ENCODE measurements at regions not wholly inside any gene's neighbourhood (a gene's known extent, or its start where the extent isn't known, plus 50 kb on each side); places are given as distances from the start of the nearest gene placed in this dataset.

GRCh38 chr12:67116134-67116533 is 153.0 kb upstream of the CAND1 start:
- no peak overlapping the region for H3K4me3 ChIP-seq (ENCODE audit: low read depth, low read length)

- no peak overlapping the region for H3K4me3 ChIP-seq (ENCODE audit: low read depth, low read length)
These were observed 146.6 kb upstream of the CAND1 start for GRCh38 chr12:67122584-67122983.

- H3K4me3 ChIP-seq (ENCODE audit: low read depth, low read length): no peak overlapping the region
These were observed 131.9 kb upstream of the CAND1 start for GRCh38 chr12:67137256-67137655.

- no peak overlapping the region for H3K4me3 ChIP-seq (ENCODE audit: low read depth, low read length)
These were observed 127.7 kb upstream of the CAND1 start for GRCh38 chr12:67141296-67142018.

GRCh38 chr12:67145692-67146091 is 123.5 kb upstream of the CAND1 start:
- no peak overlapping the region for H3K4me3 ChIP-seq (ENCODE audit: low read depth, low read length)

- no peak overlapping the region for H3K4me3 ChIP-seq (ENCODE audit: low read depth, low read length)
These were observed 122.1 kb upstream of the CAND1 start for GRCh38 chr12:67147030-67147429.

- no peak overlapping the region for H3K4me3 ChIP-seq (ENCODE audit: low read depth, low read length)
These were observed 121.7 kb upstream of the CAND1 start for GRCh38 chr12:67147447-67147846.

GRCh38 chr12:67148265-67148664 is 120.9 kb upstream of the CAND1 start:
- H3K4me3 ChIP-seq (ENCODE audit: low read depth, low read length): no peak overlapping the region

- H3K4me3 ChIP-seq (ENCODE audit: low read depth, low read length): no peak overlapping the region
These were observed 117.3 kb upstream of the CAND1 start for GRCh38 chr12:67151886-67152285.

GRCh38 chr12:67152451-67152850 is 116.7 kb upstream of the CAND1 start:
- H3K4me3 ChIP-seq (ENCODE audit: low read depth, low read length): no peak overlapping the region

GRCh38 chr12:67154901-67155300 is 114.3 kb upstream of the CAND1 start:
- no peak overlapping the region for H3K4me3 ChIP-seq (ENCODE audit: low read depth, low read length)

GRCh38 chr12:67155863-67156262 is 113.3 kb upstream of the CAND1 start:
- no peak overlapping the region for H3K4me3 ChIP-seq (ENCODE audit: low read depth, low read length)

- H3K4me3 ChIP-seq (ENCODE audit: low read depth, low read length): no peak overlapping the region
These were observed 107.7 kb upstream of the CAND1 start for GRCh38 chr12:67161322-67161918.

- H3K4me3 ChIP-seq (ENCODE audit: low read depth, low read length): no peak overlapping the region
These were observed 95.9 kb upstream of the CAND1 start for GRCh38 chr12:67173258-67173657.

GRCh38 chr12:67182551-67182950 is 86.6 kb upstream of the CAND1 start:
- no peak overlapping the region for H3K4me3 ChIP-seq (ENCODE audit: low read depth, low read length)

GRCh38 chr12:67193704-67194103 is 75.5 kb upstream of the CAND1 start:
- no peak overlapping the region for H3K4me3 ChIP-seq (ENCODE audit: low read depth, low read length)

GRCh38 chr12:67200386-67200785 is 68.8 kb upstream of the CAND1 start:
- H3K4me3 ChIP-seq (ENCODE audit: low read depth, low read length): no peak overlapping the region

- no peak overlapping the region for H3K4me3 ChIP-seq (ENCODE audit: low read depth, low read length)
These were observed 67.0 kb upstream of the CAND1 start for GRCh38 chr12:67202011-67202677.

GRCh38 chr12:67202678-67203012 is 66.5 kb upstream of the CAND1 start:
- H3K4me3 ChIP-seq (ENCODE audit: low read depth, low read length): no peak overlapping the region

GRCh38 chr12:67208281-67209067 is 60.7 kb upstream of the CAND1 start:
- no peak overlapping the region for H3K4me3 ChIP-seq (ENCODE audit: low read depth, low read length)

- no peak overlapping the region for H3K4me3 ChIP-seq (ENCODE audit: low read depth, low read length)
These were observed 58.1 kb upstream of the CAND1 start for GRCh38 chr12:67211029-67211428.

GRCh38 chr12:67211494-67211893 is 57.7 kb upstream of the CAND1 start:
- H3K4me3 ChIP-seq (ENCODE audit: low read depth, low read length): no peak overlapping the region

Measured in iPS-11a (cell line).